GM21786 (cell line): ENCODE measurements at regions not wholly inside any gene's neighbourhood (a gene's known extent, or its start where the extent isn't known, plus 50 kb on each side); places are given as distances from the start of the nearest gene placed in this dataset.
A peak's percentile ranks its signal among the peaks of the same experiment; 100 is the strongest.
"Not testable (repeated sequence)": the region's sequence is repeated elsewhere in the genome, so short reads cannot be mapped to it uniquely, and the experiment has no call there.

Experiments
- ATAC-seq: cut with Tn5 transposase; IDR thresholded peaks from one replicate; pipeline ENCODE4 v1.9.1; 2021; ENCODE audit not compliant: unreplicated experiment

DNA sequence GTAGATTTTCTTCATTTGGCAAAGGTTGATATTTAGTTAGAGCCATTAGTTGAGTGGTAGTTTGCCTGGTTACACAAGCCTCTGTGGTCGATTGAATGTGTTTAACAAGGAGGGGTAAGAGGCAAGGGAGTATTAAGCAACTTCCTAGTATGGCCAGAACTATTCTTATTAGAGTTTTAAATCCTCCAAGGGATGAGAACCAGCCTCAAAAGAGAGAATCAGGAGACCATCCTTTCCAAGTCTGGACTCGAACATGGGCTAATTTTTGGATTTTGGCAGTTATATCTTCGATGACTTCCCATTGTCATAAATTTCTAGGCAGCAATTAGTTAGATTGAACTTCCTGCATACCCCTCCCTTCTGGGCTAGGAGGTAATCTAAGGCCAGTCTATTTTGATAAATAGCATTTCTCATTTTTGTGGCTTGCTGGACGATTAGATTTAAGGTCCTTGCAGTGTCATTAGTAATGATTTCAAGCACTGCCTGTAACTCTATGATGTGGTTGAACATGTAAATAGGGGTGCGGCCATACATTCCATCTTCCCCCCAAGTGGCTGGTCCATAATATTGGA, 219.5 kb upstream of the KCND2 start:
- no peak for ATAC-seq

DNA sequence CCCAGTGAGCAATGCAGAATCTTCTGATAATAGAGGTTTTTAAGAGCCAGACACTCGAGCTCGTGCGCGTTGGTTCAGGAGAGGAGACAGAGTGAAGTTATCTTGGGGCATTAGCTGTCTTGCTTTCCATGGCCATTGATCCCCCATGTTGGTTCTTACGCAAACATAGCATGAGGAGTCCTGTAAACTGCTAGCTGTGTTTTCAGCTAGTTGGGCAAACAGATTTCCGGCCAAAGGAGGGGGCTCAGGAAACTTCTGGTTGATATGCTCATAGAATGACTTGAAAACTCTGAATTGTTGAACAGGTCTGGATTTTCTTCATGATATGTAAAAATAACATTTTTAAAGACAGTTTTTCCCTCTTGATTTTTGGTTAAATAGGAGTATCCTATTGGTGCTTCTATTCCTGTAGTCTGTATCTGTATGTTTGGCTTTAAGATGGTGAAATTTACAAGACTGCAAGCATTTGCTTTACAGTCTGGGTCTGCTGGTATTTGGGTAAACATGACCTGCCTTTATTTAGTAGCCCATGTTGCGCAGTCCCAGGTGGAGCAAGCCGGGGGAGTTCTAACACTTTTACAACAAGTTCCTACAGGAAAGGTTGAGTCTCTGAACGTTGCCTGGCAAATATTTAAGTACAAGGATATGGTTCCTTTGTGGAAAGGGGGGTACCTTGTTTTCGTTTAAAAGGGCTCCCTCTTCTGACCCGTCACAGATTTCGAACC, 218.4 kb upstream of the KCND2 start:
- ATAC-seq: no peak

DNA sequence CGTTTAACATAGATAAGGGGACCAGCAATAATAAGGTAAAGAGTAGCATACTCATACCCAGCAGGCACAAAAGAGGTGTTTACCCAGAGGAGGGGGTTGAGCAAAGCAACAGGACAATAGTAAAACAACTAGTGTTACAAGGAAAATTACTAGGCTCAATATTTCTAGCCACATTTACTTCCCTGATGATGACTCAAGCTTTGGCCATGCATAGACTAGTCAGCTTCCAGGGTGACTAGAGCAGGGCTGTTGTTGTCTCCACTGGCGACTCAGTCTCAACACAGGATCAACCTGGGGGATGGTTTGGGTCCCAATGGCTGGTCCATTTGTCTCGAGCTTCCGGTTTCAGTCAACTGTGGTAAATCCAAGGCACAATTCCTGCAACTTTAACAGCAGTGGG, 217.7 kb upstream of the KCND2 start:
- no peak for ATAC-seq

DNA sequence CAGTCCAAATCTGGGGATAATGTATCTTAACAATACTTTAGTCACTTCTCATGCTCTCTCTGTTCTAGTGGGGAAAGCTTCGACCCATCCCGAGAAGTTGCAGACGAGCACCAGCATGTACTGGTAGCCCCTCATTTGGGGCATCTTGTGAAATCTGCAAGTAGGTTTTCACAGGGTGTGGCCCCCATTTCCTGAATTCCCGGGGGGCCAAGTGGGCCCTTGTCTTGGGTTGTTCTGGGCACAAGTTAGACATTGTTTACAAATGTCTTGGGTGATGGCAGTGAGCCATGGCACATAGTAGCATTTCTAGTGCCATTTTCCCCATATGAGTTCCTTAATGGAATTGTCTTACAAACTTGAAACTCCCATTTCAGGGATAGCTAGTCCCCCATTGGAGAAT, 216.7 kb upstream of the KCND2 start:
- no peak for ATAC-seq

DNA sequence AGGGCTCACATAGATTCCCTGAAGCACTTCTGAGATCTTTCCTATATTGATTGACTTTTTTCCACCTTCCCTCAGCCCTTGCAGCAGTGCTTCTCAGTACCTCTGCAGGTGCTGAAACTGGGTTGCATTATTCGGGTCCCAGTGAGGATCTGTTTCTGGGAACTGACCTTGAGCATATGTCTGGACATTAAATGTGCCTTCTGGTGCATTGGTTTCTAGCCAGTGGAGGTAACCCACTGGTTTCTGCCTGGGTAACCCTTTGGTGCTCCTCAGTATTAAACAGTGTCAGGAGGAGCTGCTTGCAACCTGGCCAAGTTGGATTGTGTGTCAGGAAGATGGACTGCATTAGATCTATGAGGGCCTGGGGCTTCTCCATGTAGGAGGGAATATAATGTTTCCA, 213.3 kb upstream of the KCND2 start:
- ATAC-seq: no peak

DNA sequence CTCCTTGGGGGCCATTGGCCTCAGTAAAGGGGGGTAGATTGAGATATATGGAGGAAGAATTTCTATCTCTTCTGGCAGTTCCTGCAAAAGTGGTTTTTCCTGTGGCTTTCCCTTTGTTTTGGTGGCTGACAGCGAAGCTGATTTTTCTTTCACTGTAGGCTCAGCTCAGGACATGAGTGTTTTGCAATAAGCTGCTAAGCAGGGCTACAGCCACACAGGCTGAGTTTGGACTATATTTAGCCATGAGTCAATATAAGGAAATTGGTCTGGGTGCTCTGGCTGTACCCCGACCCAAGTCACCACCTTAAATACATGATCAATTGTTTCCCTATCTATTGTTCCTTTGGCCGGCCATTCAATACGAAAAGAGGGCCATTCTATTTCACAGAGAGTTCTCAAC, 212.7 kb upstream of the KCND2 start:
- ATAC-seq: no peak

DNA sequence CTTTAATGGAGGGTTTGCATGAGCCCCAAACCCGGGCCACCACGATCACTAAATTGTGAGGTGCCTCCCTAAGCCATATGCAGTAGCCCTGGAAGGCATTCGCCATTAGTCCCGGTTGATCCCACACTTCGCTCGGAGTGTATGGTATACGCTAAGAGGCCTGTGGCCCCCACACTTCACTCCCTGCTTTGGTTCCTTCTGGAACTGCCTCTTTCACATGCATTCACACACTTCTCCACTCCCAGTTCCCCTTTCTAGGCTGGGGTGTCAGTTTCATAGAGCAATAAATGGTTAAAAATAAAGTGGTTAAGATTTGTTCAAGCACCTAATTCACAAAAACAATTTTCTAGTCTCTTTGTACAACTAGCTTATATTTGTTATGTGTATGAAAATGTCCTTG, 212.1 kb upstream of the KCND2 start:
- peak; percentile 37 for ATAC-seq

DNA sequence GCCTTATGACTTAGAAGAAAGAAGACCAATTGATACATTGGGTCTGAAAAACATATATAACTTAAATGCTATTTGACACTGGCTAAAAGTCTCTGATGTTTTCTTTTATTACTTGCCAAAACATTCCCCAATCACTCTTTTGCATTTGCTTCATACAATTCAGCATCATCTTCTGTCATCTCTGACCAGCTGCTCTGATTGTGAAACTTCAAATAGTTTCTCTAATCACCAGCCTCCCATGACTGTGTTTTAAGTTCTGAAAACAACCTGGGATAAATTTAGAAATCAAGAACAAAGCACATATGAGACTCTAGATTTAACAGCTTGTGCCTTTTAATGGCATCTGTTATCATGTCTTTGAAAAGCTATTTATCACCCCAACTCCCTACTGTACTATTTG, 208.4 kb upstream of the KCND2 start:
- ATAC-seq: peak; percentile 79

DNA sequence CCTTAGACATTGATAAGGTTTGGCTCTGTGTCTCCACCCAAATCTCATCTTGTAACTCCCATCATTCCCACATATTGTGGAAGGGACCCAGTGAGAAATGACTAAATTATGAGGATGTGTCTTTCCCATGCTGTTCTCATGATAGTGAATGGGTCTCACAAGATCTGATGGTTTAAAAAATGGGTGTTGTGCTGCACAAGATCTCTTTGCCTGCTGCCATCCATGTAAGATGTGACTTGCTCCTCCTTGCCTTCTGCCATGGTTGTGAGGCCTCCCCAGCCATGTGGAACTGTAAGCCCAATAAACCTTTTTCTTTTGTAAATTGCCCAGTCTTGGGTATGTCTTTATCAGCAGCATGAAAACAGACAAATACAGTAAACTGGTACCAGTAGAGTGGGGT, 206.1 kb upstream of the KCND2 start:
- not testable (repeated sequence) for ATAC-seq

DNA sequence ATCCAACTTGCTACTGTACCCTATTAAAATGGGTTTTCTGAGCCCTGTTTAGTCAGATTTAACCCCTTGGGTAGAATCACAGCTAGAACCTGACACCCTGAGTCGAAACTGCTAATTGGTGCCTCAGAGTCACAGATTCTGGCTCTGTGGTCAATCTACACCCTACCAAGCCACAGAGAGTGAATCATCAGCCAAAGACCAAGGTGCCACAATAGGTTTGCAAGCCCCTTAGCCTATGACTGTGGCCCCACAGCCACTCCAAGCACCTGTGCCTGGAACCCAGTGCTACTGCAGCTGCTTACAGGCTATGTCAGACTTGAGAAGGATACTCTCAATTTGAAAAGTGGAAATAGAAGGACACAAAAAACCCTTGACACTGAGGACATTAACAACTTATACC, 202.8 kb upstream of the KCND2 start:
- ATAC-seq: peak; percentile 47

DNA sequence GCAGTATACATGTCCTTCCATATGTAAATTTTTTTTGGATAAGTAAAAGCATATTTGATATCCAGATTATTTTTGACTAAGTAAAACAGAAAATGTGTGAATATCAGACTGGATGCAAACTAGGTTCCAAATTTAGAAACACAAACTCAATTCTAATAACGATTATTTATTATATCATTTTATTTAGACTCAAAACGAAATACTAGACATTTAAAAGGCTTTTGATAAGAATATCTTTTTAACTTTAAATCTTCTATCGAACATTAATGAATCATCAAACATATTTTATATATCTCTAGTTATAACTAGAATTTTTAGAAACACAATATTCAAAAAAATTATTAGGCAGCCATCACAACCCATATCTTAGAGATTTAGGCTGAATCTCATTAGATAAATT, 195.2 kb upstream of the KCND2 start:
- no peak for ATAC-seq

DNA sequence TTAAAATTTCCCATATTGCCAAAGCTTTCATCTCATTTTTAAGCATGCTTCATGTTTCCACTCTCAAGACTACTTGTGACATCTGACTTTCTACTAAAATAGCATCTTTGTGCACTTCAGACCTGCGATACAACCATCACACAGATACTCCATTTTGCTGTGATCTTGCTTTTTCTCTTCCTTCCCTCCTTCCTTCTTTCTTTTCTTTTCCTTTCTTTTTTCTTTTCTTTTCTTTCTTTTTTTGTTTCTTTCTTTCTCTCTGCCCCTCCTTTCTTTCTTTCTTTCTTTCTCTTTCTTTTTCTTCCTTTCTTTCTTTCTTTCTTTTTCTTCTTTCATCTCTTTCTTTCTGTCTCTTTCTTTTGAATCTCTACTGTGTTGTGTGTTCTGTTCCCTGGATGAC, 194.0 kb upstream of the KCND2 start:
- ATAC-seq: no peak

DNA sequence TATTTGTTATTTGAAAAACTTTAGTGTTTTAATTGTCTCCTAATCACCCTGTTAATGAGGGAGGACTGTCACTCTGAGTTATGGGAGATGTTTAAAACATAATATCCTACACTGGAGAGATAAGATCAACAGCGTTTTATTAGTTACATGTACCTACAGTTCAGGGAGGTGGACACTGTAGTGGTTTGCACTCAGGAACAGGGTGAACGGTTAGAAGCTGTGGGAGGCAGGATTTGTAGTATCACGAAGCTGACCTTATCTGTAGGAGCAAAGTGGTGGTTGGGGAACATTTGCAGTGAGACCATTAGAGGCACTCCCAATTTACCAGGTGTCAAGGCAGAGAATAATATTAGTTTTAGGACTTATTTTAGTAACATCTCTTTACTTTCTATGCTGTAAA, 193.3 kb upstream of the KCND2 start:
- ATAC-seq: no peak

DNA sequence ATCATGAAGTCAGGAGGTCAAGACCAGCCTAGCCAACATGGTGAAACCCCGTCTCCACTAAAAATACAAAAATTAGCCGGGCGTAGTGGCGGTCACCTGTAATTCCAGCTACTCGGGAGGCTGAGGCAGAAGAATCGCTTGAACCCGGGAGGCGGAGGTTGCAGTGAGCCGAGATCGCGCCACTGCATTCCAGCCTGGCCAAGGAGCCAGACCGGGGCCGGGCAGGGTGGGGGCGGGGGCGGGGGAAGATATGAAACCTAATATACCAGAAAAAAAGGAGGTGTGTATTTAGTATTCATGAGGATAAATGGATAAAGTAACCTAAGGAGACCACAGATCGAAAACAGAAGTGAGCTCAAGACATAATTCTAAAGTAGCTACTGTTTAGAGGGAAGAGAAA, 186.5 kb upstream of the KCND2 start:
- ATAC-seq: not testable (repeated sequence)

DNA sequence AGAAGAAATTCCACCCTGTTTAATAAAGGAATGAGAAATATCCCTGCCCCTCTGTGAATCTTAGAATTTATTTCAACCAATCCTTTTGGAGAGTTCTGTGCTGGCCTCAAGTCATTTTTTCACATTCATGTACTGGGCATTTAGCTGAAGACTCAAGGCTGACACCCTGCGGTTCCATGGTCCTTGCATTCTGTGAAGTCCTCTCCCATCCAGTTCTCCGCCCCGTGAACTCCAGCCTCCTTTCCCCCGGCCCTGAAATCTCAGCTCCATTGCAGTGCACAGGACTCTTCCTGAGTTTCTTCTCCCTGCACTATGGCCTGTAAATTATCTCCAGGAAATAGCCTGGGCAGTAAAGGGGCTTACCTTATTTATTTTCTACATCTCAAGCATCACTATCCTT, 183.0 kb upstream of the KCND2 start:
- no peak for ATAC-seq

DNA sequence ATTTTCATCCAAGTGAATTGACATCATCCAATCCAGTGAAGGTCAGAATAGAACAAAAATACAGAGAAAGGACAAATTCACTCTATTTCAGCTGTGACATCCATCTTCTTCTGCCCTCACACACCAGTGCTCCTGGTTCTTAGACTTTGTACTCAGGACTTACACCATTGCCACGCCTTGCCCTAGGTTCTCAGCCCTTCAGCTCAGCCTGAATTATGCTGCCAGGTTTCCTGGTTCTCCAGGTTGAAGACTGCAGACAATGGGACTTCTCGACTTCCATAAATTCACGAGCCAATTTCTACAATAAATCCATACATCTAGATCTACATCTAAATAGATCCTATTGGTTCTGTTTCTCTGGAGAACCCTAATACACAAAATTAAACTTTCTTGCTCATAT, 181.2 kb upstream of the KCND2 start:
- ATAC-seq: no peak

DNA sequence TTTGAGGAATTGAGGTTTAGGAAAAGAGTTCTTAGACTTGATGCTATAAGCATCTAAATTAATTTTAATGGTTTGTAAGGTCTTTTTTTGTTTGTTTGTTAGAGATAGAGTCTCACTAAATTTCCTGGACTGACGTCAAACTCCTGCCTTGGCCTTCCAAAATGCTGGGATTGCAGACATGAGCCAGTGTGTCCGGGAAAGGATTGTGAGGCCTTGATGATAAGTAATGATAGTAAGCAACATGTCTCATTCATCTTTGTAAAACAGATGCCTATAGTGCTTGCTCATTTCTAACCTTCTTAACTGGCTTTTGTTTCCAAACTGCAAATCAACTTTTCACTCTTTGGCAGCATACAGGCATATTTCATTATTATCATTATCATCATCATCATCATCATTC, 176.0 kb upstream of the KCND2 start:
- ATAC-seq: no peak

DNA sequence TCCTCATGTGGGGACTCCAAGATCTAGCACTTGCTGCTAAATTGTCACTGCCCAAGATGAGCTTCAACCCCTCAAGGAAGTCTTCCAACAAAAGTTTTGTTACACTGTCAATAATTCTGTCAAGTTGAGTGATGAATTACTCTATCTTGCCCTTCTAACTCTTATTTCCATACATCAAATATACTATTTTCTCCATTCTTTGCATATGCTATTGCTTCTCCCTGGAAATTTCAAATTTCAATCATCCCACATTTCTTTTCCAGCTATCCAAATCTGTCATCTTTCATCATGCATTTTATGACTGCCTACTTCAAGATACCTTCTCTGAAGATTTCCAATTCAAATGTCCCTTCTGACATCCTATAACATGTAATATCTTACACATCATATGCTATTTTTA, 175.2 kb upstream of the KCND2 start:
- no peak for ATAC-seq

DNA sequence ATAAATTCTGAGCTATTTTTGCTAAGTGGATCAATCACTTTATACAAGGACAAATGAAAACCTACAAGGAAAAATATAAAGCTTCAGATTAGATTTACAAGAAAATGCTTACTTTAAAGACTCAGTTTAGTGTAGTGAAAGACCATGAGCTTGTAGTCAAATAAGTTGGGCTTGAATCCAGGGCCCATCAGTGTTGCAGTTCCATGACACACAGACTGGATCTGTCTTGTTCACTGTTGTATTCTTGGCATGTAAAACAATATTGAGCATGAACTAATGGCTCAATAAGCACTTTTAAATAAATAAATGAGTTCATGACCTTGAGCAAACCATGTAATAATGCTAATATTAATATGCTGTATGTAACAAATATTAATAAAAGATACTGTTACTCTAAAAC, 164.6 kb upstream of the KCND2 start:
- no peak for ATAC-seq

DNA sequence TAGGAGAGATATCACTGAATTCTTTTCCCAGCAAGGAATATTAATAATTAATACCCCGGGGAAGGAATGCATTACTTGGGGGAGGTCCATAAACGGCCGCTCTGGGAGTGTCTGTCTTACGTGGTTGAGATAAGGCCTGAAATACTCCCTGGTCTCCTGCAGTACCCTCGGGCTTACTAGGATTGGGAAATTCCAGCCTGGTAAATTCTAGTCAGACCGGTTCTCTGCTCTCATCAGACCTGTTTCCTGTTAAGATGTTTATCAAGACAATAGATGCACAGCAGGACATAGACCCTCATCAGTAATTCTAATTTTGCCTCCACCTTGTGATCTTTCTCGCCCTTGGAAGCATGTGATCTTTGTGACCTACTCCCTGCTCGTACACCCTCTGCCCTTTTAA, 162.8 kb upstream of the KCND2 start:
- ATAC-seq: no peak

DNA sequence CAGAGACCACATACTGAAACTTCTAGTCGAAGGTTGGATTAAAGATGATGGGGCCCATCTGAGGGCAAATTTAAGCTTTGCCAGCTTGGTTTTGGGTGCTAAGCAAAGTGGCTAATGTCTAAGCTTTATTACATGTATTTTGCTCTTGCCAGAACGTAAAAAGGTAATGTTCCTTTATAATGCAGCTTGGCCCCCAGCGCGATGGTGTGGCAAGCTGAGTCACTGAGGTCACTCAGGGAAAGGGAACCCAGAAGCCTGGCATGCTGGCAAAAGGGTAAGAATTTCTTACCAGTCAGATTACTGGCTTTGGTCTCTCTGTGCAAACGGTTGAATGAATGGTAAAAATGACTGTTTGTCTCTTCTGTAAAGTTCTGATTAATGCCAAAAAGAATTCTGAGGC, 158.3 kb upstream of the KCND2 start:
- no peak for ATAC-seq

DNA sequence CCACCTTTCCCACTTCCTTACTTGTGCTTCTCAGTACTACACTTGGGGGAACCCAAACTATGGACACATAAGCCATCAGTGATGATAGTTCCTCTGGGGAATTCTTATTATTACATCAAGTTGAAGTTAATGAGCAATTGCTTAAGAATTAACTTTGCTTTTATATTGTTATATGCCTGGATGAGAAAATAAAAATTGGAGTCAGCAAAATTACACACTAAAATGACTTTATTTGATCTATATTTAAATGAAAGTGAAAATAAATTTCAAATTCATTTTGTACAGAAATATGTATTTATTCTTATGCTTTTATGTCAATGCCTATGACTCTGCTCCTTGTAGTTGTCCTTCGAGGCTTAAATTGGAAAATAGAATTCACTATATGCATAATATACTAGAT, 149.4 kb upstream of the KCND2 start:
- ATAC-seq: no peak
